H1 (cell line): ENCODE measurements at regions not wholly inside any gene's neighbourhood (a gene's known extent, or its start where the extent isn't known, plus 50 kb on each side); places are given as distances from the start of the nearest gene placed in this dataset.

Experiments
- RFX5 ChIP-seq: IDR thresholded peaks from 2 replicates; pipeline ENCODE4 v1.6.1; 2011; ENCODE audit warnings: low read depth, low read length, improper control_type of control experiment, borderline replicate concordance
- SUZ12 ChIP-seq: fragments of 200-600 bp; sonication (generic); IDR thresholded peaks from 2 replicates; pipeline ENCODE4 v1.6.1; 2012; ENCODE audit warnings: mild to moderate bottlenecking, inconsistent platforms, low read length, moderate library complexity, mixed read lengths
- TAF1 ChIP-seq: IDR thresholded peaks from 2 replicates; pipeline ENCODE4 v1.6.1; 2011; ENCODE audit warnings: mild to moderate bottlenecking, low read depth, low read length
- TCF12 ChIP-seq: IDR thresholded peaks from 2 replicates; pipeline ENCODE4 v1.6.1; 2011; ENCODE audit warnings: low read depth, mild to moderate bottlenecking, low read length
- YY1 ChIP-seq: IDR thresholded peaks from 2 replicates; pipeline ENCODE4 v1.6.1; 2011; ENCODE audit warnings: low read depth, mild to moderate bottlenecking, low read length
- TF ChIP-seq, protein P1 (sequence below), 3 experiments: IDR thresholded peaks; 1 replicate in 2 of 3; 2 replicates in 1 of 3; pipeline versions ENCODE4 v1.5.1 to v1.6.1; 2011; ENCODE audit warnings: low read length in 3 of 3, mild to moderate bottlenecking in 3 of 3, inconsistent platforms in 2 of 3, low read depth in 1 of 3, moderate library complexity in 1 of 3; ENCODE audit not compliant: insufficient read depth in 1 of 3; ENCODE audit errors: control extremely low read depth in 1 of 3

DNA sequence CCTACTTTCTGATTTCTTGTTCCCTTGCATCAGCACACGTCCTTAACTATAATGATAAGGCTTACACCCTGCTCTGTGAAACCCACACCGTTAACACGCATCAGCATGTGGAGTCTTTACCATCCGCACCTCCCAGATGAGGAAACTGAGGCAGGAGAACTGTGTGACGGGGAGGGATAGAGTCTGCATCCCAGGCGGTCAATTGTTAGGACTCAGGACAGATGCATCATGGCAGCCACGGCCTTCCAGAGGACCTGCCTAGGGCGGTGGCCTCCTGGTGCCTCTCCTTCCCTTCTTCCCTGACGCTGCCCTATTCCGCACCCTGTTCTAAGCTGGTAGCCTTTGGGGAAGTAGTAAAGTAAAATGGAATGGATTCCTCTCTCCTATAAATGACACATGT is 326.0 kb downstream of the TEX29 start:
- TF ChIP-seq RFX5 = no peak
- TF ChIP-seq, protein P1, sequence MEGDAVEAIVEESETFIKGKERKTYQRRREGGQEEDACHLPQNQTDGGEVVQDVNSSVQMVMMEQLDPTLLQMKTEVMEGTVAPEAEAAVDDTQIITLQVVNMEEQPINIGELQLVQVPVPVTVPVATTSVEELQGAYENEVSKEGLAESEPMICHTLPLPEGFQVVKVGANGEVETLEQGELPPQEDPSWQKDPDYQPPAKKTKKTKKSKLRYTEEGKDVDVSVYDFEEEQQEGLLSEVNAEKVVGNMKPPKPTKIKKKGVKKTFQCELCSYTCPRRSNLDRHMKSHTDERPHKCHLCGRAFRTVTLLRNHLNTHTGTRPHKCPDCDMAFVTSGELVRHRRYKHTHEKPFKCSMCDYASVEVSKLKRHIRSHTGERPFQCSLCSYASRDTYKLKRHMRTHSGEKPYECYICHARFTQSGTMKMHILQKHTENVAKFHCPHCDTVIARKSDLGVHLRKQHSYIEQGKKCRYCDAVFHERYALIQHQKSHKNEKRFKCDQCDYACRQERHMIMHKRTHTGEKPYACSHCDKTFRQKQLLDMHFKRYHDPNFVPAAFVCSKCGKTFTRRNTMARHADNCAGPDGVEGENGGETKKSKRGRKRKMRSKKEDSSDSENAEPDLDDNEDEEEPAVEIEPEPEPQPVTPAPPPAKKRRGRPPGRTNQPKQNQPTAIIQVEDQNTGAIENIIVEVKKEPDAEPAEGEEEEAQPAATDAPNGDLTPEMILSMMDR (IDR thresholded peaks at IDR 0.05; ENCODE audit: control extremely low read depth in 1 of 3, insufficient read depth in 1 of 3, low read depth in 1 of 3, low read length in 3 of 3) = no peak
- no peak for TF ChIP-seq YY1
- TF ChIP-seq TAF1 = no peak
- TF ChIP-seq SUZ12 = no peak
- no peak for TF ChIP-seq TCF12
